HG02885 (cell line): ENCODE measurements at regions not wholly inside any gene's neighbourhood (a gene's known extent, or its start where the extent isn't known, plus 50 kb on each side); places are given as distances from the start of the nearest gene placed in this dataset.
"Not testable (repeated sequence)": the region's sequence is repeated elsewhere in the genome, so short reads cannot be mapped to it uniquely, and the experiment has no call there.

Experiments
- ATAC-seq: cut with Tn5 transposase; IDR thresholded peaks from one replicate; pipeline ENCODE4 v1.9.1; 2021; ENCODE audit warnings: mild to moderate bottlenecking; ENCODE audit not compliant: unreplicated experiment, poor library complexity

- ATAC-seq: no peak
Observed at GRCh38 chr5:16306812-16307211, 127.2 kb upstream of the MARCHF11 start.

GRCh38 chr5:16304846-16305245 lies 125.3 kb upstream of the MARCHF11 start:
- no peak for ATAC-seq

GRCh38 chr5:16296946-16297345 lies 117.4 kb upstream of the MARCHF11 start:
- no peak for ATAC-seq

- ATAC-seq: no peak
Observed at GRCh38 chr5:16291894-16292293, 112.3 kb upstream of the MARCHF11 start.

GRCh38 chr5:16291474-16291873 lies 111.9 kb upstream of the MARCHF11 start:
- ATAC-seq: no peak

GRCh38 chr5:16283791-16284190 lies 104.2 kb upstream of the MARCHF11 start:
- ATAC-seq: no peak

- not testable (repeated sequence) for ATAC-seq
Observed at GRCh38 chr5:16276859-16277258, 97.3 kb upstream of the MARCHF11 start.

GRCh38 chr5:16271851-16272250 lies 92.3 kb upstream of the MARCHF11 start:
- no peak for ATAC-seq

- ATAC-seq: no peak
Observed at GRCh38 chr5:16265141-16265540, 85.5 kb upstream of the MARCHF11 start.

- ATAC-seq: peak; percentile 46
Observed at GRCh38 chr5:16260000-16260399, 80.4 kb upstream of the MARCHF11 start.

GRCh38 chr5:16253856-16254255 lies 74.3 kb upstream of the MARCHF11 start:
- no peak for ATAC-seq

GRCh38 chr5:16245956-16246355 lies 66.4 kb upstream of the MARCHF11 start:
- no peak for ATAC-seq

GRCh38 chr5:16245249-16245648 lies 65.7 kb upstream of the MARCHF11 start:
- ATAC-seq: no peak

GRCh38 chr5:16238018-16238417 lies 58.4 kb upstream of the MARCHF11 start:
- no peak for ATAC-seq

GRCh38 chr5:16234598-16234997 lies 55.0 kb upstream of the MARCHF11 start:
- no peak for ATAC-seq

- no peak for ATAC-seq
Observed at GRCh38 chr5:16233730-16234129, 54.1 kb upstream of the MARCHF11 start.

GRCh38 chr5:16229357-16229940 lies 49.9 kb upstream of the MARCHF11 start:
- ATAC-seq: no peak
